GM06990 (cell line): ENCODE measurements at regions not wholly inside any gene's neighbourhood (a gene's known extent, or its start where the extent isn't known, plus 50 kb on each side); places are given as distances from the start of the nearest gene placed in this dataset.

Source experiments
- DNase-seq: peaks from one replicate; pipeline ENCODE4 v3.0.0-alpha.2; 2011; ENCODE audit not compliant: insufficient read length; ENCODE audit errors: extremely low read depth
- H3K27me3 ChIP-seq: replicated peaks from 2 replicates; pipeline ENCODE4 v1.6.0; 2011; ENCODE audit warnings: low read length; ENCODE audit not compliant: control insufficient read depth, insufficient read depth
- H3K36me3 ChIP-seq: 2 replicates; pipeline ENCODE4 v1.5.1; 2011; ENCODE audit warnings: low read length; ENCODE audit not compliant: control insufficient read depth, insufficient read depth
- H3K4me3 ChIP-seq: replicated peaks from 2 replicates; pipeline ENCODE4 v1.5.1; 2011; ENCODE audit warnings: low read depth, mild to moderate bottlenecking, control low read depth, low read length
- TF ChIP-seq, protein P1 (sequence below): IDR thresholded peaks from 2 replicates; pipeline ENCODE4 v1.5.1; 2011; ENCODE audit warnings: low read length, control low read depth, mild to moderate bottlenecking, inconsistent platforms; ENCODE audit not compliant: insufficient read depth, poor library complexity, severe bottlenecking

DNA sequence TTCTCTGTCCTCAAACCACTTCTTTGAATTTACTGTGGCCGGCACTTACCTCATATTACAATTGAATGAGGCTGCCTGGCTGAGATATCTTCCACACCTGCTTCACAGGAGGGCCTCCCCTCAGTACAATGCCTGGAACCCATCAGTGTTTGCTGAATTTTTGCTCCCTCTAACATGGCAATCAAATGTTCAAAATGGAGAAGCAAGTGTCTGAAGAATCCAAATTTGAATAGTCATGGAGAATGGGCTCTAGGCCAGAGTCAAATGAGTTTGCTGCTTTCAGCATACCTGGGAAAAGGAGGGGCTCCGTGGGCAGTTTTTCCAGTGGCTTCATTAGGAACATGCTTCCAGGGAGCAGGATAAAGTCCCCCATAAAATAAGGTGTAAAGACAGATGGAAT is 564.8 kb downstream of the UTRN start:
- TF ChIP-seq, protein P1, sequence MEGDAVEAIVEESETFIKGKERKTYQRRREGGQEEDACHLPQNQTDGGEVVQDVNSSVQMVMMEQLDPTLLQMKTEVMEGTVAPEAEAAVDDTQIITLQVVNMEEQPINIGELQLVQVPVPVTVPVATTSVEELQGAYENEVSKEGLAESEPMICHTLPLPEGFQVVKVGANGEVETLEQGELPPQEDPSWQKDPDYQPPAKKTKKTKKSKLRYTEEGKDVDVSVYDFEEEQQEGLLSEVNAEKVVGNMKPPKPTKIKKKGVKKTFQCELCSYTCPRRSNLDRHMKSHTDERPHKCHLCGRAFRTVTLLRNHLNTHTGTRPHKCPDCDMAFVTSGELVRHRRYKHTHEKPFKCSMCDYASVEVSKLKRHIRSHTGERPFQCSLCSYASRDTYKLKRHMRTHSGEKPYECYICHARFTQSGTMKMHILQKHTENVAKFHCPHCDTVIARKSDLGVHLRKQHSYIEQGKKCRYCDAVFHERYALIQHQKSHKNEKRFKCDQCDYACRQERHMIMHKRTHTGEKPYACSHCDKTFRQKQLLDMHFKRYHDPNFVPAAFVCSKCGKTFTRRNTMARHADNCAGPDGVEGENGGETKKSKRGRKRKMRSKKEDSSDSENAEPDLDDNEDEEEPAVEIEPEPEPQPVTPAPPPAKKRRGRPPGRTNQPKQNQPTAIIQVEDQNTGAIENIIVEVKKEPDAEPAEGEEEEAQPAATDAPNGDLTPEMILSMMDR, result no peak

DNA sequence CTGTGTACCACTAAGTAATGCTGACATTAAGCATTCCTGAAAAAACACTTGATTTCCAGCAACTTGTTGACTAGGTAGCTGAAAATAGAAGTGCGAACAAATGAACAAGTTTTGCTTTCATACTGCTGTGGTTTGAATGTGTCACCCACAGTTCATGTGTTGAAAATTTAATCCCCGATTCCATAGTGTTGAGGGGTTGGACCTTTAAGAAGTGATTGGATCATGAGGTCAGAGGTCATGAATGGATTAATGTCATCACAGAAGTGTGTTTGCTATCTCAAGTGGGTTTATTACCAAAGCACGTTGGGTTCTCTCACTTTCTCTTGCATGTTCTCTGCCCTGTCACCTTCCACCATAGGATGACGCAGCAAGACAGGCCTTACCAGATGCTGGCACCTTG is 568.5 kb downstream of the UTRN start:
- TF ChIP-seq, protein P1, result no peak
- no peak overlapping the region for H3K4me3 ChIP-seq
- H3K36me3 ChIP-seq, result no peaks in the 10 kb centered on the region; the same call in 1 of the 2 replicates
- no peaks in the 10 kb centered on the region for H3K27me3 ChIP-seq
- no peak for DNase-seq

More for the DNA sequence above, 564.8 kb downstream of the UTRN start:
- no peak for DNase-seq
- H3K27me3 ChIP-seq, result no peaks in the 10 kb centered on the region
- H3K4me3 ChIP-seq, result no peak overlapping the region
- H3K36me3 ChIP-seq, result no peaks in the 10 kb centered on the region; the same call in none of the 2 replicates

DNA sequence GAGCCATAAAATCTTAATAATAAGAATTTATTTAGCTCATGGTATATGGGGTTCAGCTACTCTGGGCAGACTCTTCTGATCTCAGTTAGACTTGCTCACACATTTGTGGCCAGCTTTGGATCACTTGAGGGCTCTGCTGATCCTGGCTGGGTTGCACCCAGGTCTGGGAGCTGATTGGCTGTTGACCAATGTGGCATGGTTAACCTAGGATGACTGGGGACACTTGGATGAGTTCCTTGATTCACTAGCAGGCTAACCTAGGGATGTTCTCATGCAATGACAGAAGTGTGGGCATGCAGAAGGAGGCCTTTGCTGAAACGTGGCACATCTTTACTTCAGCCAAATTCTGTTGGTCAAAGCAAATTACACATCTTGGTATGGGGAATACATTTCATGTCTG is 569.5 kb downstream of the UTRN start:
- no peaks in the 10 kb centered on the region; the same call in 1 of the 2 replicates for H3K36me3 ChIP-seq
- DNase-seq, result no peak
- TF ChIP-seq, protein P1, result no peak
- no peaks in the 10 kb centered on the region for H3K27me3 ChIP-seq
- no peak overlapping the region for H3K4me3 ChIP-seq

DNA sequence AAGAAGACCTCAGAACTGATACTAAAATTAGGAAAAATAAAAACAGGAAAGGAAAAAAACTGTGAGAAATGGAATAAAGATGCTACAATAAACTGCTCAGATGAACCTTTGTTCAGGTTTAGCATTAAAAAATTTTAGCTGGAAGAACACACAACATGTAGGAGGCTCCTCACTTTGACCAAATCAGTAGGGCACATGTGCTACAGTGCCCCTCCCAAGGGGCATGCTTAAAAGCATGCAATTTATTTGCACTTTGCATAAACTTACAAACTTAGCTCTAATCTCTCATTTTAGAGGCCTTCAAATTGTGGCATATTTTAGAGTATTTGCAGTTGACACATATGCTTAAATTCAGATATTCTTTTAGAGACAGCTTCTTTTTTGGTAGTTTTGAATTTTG is 570.2 kb downstream of the UTRN start:
- Histone ChIP-seq H3K36me3 (no peaks in the 10 kb centered on the region; the same call in 1 of the 2 replicates), H3K4me3 (no peak overlapping the region), H3K27me3 (no peaks in the 10 kb centered on the region)
- no peak for DNase-seq
- TF ChIP-seq, protein P1, result no peak

DNA sequence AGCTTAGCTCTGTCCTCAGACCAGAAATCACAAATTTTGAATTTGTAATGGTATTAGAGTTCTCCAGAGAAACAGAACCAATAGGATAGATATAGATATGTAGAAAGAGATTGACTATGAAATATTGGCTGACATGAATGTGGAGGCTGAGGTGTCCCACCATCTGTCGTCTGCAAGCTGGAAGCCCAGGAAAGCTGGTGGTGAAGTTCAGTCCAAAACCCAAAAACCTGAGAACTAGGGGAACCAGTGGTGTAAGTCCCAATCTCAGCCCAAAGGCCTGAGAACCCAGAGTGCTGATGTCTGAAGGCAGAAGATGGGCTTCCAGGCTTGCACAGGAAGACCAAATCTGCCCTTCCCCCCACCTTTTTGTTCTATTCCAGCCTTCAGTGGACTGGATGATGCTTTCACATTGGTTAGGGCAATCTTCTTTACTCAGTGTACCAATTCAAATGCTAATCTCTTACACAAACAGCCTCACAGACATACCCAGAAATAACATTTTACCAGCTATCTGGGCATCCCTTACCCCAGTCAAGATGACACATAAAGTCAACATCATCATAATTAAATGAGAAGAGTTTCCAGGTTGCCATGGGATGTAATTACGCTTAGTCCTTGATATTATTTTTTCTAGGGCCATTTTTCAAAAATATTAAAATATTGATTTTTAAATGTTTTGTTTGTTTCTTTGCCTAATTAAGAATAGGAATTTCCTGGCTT is 570.8 kb downstream of the UTRN start:
- TF ChIP-seq, protein P1, result no peak
- no peak for DNase-seq
- Histone ChIP-seq H3K27me3 (no peaks in the 10 kb centered on the region), H3K36me3 (no peaks in the 10 kb centered on the region; the same call in 1 of the 2 replicates), H3K4me3 (no peak overlapping the region)
